IMR-90 (cell line): ENCODE measurements at regions not wholly inside any gene's neighbourhood (a gene's known extent, or its start where the extent isn't known, plus 50 kb on each side); places are given as distances from the start of the nearest gene placed in this dataset.

Experiments
- ATAC-seq: fragments of 200-7000 bp; cut with Tn5 transposase; 2 replicates; pipeline ENCODE4 v1.9.1; 2020; ENCODE audit warnings: low read depth, mild to moderate bottlenecking, moderate library complexity
- BruUV-seq: library from RNA; stranded (reverse); fragments of 400-500 nt; replicated peaks from 2 replicates; lab custom pipeline; 2021; lab: Mats Ljungman, UMichigan
- CTCF ChIA-PET: fragments of 300-600 bp; formaldehyde crosslinking; extraction: SDS; loops from one replicate; lab custom pipeline; 2021; ENCODE audit warnings: antibody characterized with exemption; lab: Yijun Ruan, JAX
- POLR2A ChIA-PET: fragments of 300-600 bp; sonication (Branson Sonifier 250); formaldehyde crosslinking; loops from one replicate; lab custom pipeline; 2022; ENCODE audit warnings: antibody characterized with exemption; ENCODE audit not compliant: unreplicated experiment; lab: Charles Lee
- DNase-seq: peaks from one replicate; pipeline ENCODE4 v3.0.0; 2013
- H2AFZ ChIP-seq: replicated peaks from 2 replicates; pipeline ENCODE3; 2013; ENCODE audit warnings: low read length, mild to moderate bottlenecking; ENCODE audit not compliant: poor library complexity
- H2AK5ac ChIP-seq: 2 replicates; pipeline ENCODE4 v1.6.1; 2013; ENCODE audit warnings: low read depth, low read length, inconsistent platforms
- H2AK9ac ChIP-seq: replicated peaks from 2 replicates; pipeline ENCODE3; 2013; ENCODE audit warnings: mild to moderate bottlenecking, low read depth, low read length, moderate library complexity; ENCODE audit not compliant: poor library complexity
- H2BK120ac ChIP-seq: 2 replicates; pipeline ENCODE4 v1.6.1; 2013; ENCODE audit warnings: low read depth, low read length, inconsistent platforms
- H2BK15ac ChIP-seq: 3 replicates; pipeline ENCODE4 v1.6.1; 2013; ENCODE audit warnings: low read depth, low read length, inconsistent platforms
- H2BK20ac ChIP-seq: 2 replicates; pipeline ENCODE4 v1.6.1; 2013; ENCODE audit warnings: low read depth, mild to moderate bottlenecking, inconsistent platforms, low read length, moderate library complexity
- H2BK5ac ChIP-seq: 2 replicates; pipeline ENCODE4 v1.6.1; 2013; ENCODE audit warnings: mild to moderate bottlenecking, low read depth, low read length, inconsistent platforms; ENCODE audit not compliant: poor library complexity, severe bottlenecking
- H3K14ac ChIP-seq: replicated peaks from 2 replicates; pipeline ENCODE4 v1.6.1; 2013; ENCODE audit warnings: low read depth, low read length, inconsistent platforms
- H3K18ac ChIP-seq: 2 replicates; pipeline ENCODE4 v1.6.1; 2013; ENCODE audit warnings: low read depth, low read length, control low read depth
- H3K23ac ChIP-seq: 2 replicates; pipeline ENCODE4 v1.6.1; 2013; ENCODE audit warnings: low read depth, low read length, inconsistent platforms
- H3K27ac ChIP-seq: 2 replicates; pipeline ENCODE4 v1.5.1; 2013; ENCODE audit warnings: mild to moderate bottlenecking, control low read depth, low read length; ENCODE audit not compliant: insufficient read depth
- H3K27me3 ChIP-seq: 2 replicates; pipeline ENCODE4 v1.6.1; 2013; ENCODE audit warnings: low read length; ENCODE audit not compliant: control insufficient read depth, insufficient read depth
- H3K36me3 ChIP-seq: 2 replicates; pipeline ENCODE4 v1.6.1; 2013; ENCODE audit warnings: low read length, mixed read lengths; ENCODE audit not compliant: control insufficient read depth, insufficient read depth
- H3K4ac ChIP-seq: 2 replicates; pipeline ENCODE4 v1.6.1; 2013; ENCODE audit warnings: low read depth, low read length, inconsistent platforms
- H3K4me1 ChIP-seq: 2 replicates; pipeline ENCODE4 v1.6.1; 2013; ENCODE audit warnings: low read length, mixed read lengths; ENCODE audit not compliant: control insufficient read depth, insufficient read depth
- H3K4me2 ChIP-seq: 2 replicates; pipeline ENCODE4 v1.6.1; 2013; ENCODE audit warnings: low read depth, mild to moderate bottlenecking, control low read depth, low read length, moderate library complexity
- H3K4me3 ChIP-seq: 2 replicates; pipeline ENCODE4 v1.5.1; 2013; ENCODE audit warnings: low read depth, mild to moderate bottlenecking, control low read depth, low read length, moderate library complexity; ENCODE audit not compliant: insufficient read depth
- H3K56ac ChIP-seq: 2 replicates; pipeline ENCODE4 v1.6.1; 2013; ENCODE audit warnings: low read length, inconsistent platforms; ENCODE audit not compliant: insufficient read depth; ENCODE audit errors: extremely low read depth
- H3K79me1 ChIP-seq, 2 experiments: 2 replicates each; pipeline ENCODE4 v1.6.1; 2013; ENCODE audit warnings: low read length in 2 of 2, inconsistent platforms in 1 of 2, low read depth in 1 of 2
- H3K9ac ChIP-seq: 2 replicates; pipeline ENCODE4 v1.6.1; 2013; ENCODE audit warnings: low read depth, low read length, control low read depth
- H3K9me1 ChIP-seq: 2 replicates; pipeline ENCODE4 v1.6.1; 2013; ENCODE audit warnings: low read length, inconsistent platforms; ENCODE audit not compliant: insufficient read depth
- H3K9me3 ChIP-seq: 2 replicates; pipeline ENCODE4 v1.6.1; 2013; ENCODE audit warnings: low read length; ENCODE audit not compliant: control insufficient read depth, insufficient read depth
- H4K20me1 ChIP-seq: 2 replicates; pipeline ENCODE4 v1.6.1; 2013; ENCODE audit warnings: low read length, inconsistent platforms; ENCODE audit not compliant: insufficient read depth
- H4K5ac ChIP-seq: 2 replicates; pipeline ENCODE4 v1.6.1; 2013; ENCODE audit warnings: mild to moderate bottlenecking, low read depth, low read length, control low read depth
- H4K8ac ChIP-seq, 2 experiments: 2 replicates each; pipeline ENCODE4 v1.6.1; 2013; ENCODE audit warnings: low read depth in 2 of 2, low read length in 2 of 2, control low read depth in 1 of 2, inconsistent platforms in 1 of 2
- H4K91ac ChIP-seq: 2 replicates; pipeline ENCODE4 v1.6.1; 2013; ENCODE audit warnings: low read depth, low read length, inconsistent platforms; ENCODE audit not compliant: insufficient read depth
- BHLHE40 ChIP-seq: fragments of 150-350 bp; IDR thresholded peaks from 2 replicates; pipeline ENCODE4 v1.6.1; 2016; ENCODE audit warnings: mild to moderate bottlenecking, low read depth, low read length
- MAFK ChIP-seq: IDR thresholded peaks from 2 replicates; pipeline ENCODE4 v1.6.1; 2012; ENCODE audit warnings: low read depth, low read length, improper control_type of control experiment
- MAZ ChIP-seq: IDR thresholded peaks from 2 replicates; pipeline ENCODE4 v1.6.1; 2012; ENCODE audit warnings: low read depth, mild to moderate bottlenecking, low read length, improper control_type of control experiment, moderate library complexity, borderline replicate concordance
- MXI1 ChIP-seq: IDR thresholded peaks from 2 replicates; pipeline ENCODE4 v1.6.1; 2012; ENCODE audit warnings: low read depth, mild to moderate bottlenecking, low read length, moderate library complexity, borderline replicate concordance
- NFE2L2 ChIP-seq: fragments of 150-350 bp; IDR thresholded peaks from 2 replicates; pipeline ENCODE4 v1.6.1; 2016; ENCODE audit warnings: low read depth, mild to moderate bottlenecking, low read length
- RAD21 ChIP-seq: IDR thresholded peaks from 2 replicates; pipeline ENCODE4 v1.6.1; 2012; ENCODE audit warnings: low read length, improper control_type of control experiment
- RCOR1 ChIP-seq: IDR thresholded peaks from 2 replicates; pipeline ENCODE4 v1.6.1; 2012; ENCODE audit warnings: mild to moderate bottlenecking, low read length, improper control_type of control experiment; ENCODE audit not compliant: insufficient replicate concordance
- WGBS, 2 experiments: methylation state at CpG; one replicate each; pipeline versions ENCODE4 v1.1.5 to v1.1.7; 2013; ENCODE audit warnings: missing lambda C conversion rate in 2 of 2; ENCODE audit not compliant: insufficient read length in 1 of 2; ENCODE audit errors: extremely low coverage in 2 of 2; 5-methylcytosine and 5-hydroxymethylcytosine counted together
- dilution Hi-C: fragments of 300-500 bp; cut with HindIII; formaldehyde crosslinking; loops from one replicate; pipeline ENCODE4 v1.14.3; 2018; ENCODE audit warnings: low sequenced_read_pairs; ENCODE audit not compliant: unreplicated experiment
- in situ Hi-C: fragments of 300-500 bp; cut with MboI; formaldehyde crosslinking; loops from 3 replicates; pipeline ENCODE4 v1.14.3; 2019; ENCODE audit warnings: low sequenced_read_pairs, inconsistent platforms, mixed read lengths
- intact Hi-C: fragments of 100-400 bp; cut with micrococcal nuclease; formaldehyde crosslinking; loops from 2 replicates; pipeline ENCODE4 v1.10.0; 2022
- TF ChIP-seq, protein P1 (sequence below): fragments of 150-350 bp; IDR thresholded peaks from 2 replicates; pipeline ENCODE4 v1.6.1; 2016; ENCODE audit warnings: low read depth, mild to moderate bottlenecking, low read length, moderate library complexity, borderline replicate concordance

DNA sequence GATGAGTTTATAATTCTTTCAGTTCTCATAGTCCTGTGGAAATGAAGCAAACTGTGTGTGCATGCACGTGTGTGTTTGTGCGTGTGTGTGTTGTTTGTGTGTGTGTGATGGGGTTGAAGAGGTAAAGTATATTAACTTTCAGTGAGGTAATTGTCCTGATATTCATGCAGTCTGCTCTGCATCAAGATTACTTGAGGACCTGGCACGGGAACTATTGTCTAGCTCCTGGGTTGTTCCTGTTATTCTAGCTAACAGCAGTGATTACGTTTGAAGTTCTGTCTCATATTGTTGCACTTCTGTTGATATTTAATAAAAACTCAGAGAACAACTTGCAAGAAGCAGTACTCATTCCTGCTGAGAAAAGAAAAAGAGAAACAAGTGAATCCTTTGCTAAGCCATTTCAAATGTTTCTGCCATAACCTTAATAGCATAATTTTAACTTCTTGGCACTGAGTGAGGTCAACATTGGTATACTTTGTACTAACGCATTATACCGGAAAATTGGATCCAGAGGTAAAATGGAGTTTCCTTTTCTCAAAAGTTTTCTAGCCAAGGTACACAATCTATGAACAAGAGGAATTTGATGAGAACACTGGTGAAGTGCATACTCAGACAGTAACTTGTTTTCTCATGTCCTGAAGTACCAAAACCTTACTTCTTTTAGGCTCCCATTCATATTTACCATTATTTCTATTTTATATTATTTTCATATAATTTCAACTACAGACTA lies 113.2 kb downstream of the SPCS3 start:
- no peak overlapping the region for H4K8ac ChIP-seq
- TF ChIP-seq RCOR1: no peak
- TF ChIP-seq MXI1: no peak
- no peak for TF ChIP-seq MAFK
- no peak for TF ChIP-seq BHLHE40
- no peak for TF ChIP-seq RAD21
- TF ChIP-seq, protein P1, sequence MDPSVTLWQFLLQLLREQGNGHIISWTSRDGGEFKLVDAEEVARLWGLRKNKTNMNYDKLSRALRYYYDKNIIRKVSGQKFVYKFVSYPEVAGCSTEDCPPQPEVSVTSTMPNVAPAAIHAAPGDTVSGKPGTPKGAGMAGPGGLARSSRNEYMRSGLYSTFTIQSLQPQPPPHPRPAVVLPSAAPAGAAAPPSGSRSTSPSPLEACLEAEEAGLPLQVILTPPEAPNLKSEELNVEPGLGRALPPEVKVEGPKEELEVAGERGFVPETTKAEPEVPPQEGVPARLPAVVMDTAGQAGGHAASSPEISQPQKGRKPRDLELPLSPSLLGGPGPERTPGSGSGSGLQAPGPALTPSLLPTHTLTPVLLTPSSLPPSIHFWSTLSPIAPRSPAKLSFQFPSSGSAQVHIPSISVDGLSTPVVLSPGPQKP: no peak
- TF ChIP-seq NFE2L2: no peak
- TF ChIP-seq MAZ: no peak
- ChIA-PET POLR2A (no interaction called here), CTCF (no interaction called here)
- no peak overlapping the region for H2BK5ac ChIP-seq
- dilution Hi-C loops: no loop called here
- H3K4ac ChIP-seq: no peak overlapping the region
- H3K4me1 ChIP-seq: peaks cover 4% of the 10 kb centered on the region; the same call in 1 of the 2 replicates
- H4K5ac ChIP-seq: no peak overlapping the region
- DNase-seq (no peak), ATAC-seq (no peak)
- H3K79me1 ChIP-seq: no peaks in the 10 kb centered on the region
- peak overlapping the region; percentile 37; the same call in 1 of the 2 replicates for H3K23ac ChIP-seq
- no peaks in the 10 kb centered on the region for H3K27me3 ChIP-seq
- no peak overlapping the region for H2BK15ac ChIP-seq
- 0 out of 2 replicates have a peak overlapping the region, but pooled peaks have one; percentile 18 for H2BK120ac ChIP-seq
- 0 out of 2 replicates have a peak overlapping the region, but pooled peaks have one; percentile 5 for H3K14ac ChIP-seq
- WGBS, 2 experiments: 100% methylated on average over 1 to 2 of the region's 6 CpGs
- no peak overlapping the region for H2BK20ac ChIP-seq
- in situ Hi-C loops: no loop called here
- H3K27ac ChIP-seq: no peak overlapping the region
- H3K4me2 ChIP-seq: no peak overlapping the region
- no peaks in the 10 kb centered on the region for H3K36me3 ChIP-seq
- H4K91ac ChIP-seq: no peak overlapping the region
- H2AK5ac ChIP-seq: no peak overlapping the region
- intact Hi-C loops: no loop called here
- H4K20me1 ChIP-seq: no peaks in the 10 kb centered on the region
- H3K9me3 ChIP-seq: no peaks in the 10 kb centered on the region
- BruUV-seq: no TSS peak
- H2AK9ac ChIP-seq: no peak overlapping the region
- H3K18ac ChIP-seq: no peak overlapping the region
- no peak overlapping the region for H3K4me3 ChIP-seq
- H3K9me1 ChIP-seq: peaks cover 6% of the 10 kb centered on the region; the same call in 1 of the 2 replicates
- no peak overlapping the region for H2AFZ ChIP-seq
- no peak overlapping the region for H3K9ac ChIP-seq
- no peak overlapping the region for H3K56ac ChIP-seq
